Vagina (tissue), 2 donors: ENCODE measurements at regions not wholly inside any gene's neighbourhood (a gene's known extent, or its start where the extent isn't known, plus 50 kb on each side); places are given as distances from the start of the nearest gene placed in this dataset.

Experiments used
- DNase-seq, 2 donors: peaks; one replicate each; pipeline ENCODE4 v3.0.0-alpha.2; 2017; ENCODE audit errors: extremely low spot score in 2 of 2
- H3K27ac ChIP-seq: fragments of 200-600 bp; sonication (generic); one replicate; pipeline ENCODE4 v1.5.1; 2019
- H3K27me3 ChIP-seq: fragments of 200-600 bp; sonication (generic); one replicate; pipeline ENCODE4 v1.5.1; 2019
- H3K36me3 ChIP-seq, 2 donors: fragments of 200-600 bp; sonication (generic); one replicate each; pipeline ENCODE4 v1.5.1; 2017 to 2019
- H3K4me1 ChIP-seq: fragments of 200-600 bp; sonication (generic); one replicate; pipeline ENCODE4 v1.5.1; 2019
- H3K4me3 ChIP-seq, 2 donors: fragments of 200-600 bp; sonication (generic); 1 replicate in 1 of 2; 2 replicates in 1 of 2; pipeline ENCODE4 v1.5.1; 2016 to 2019
- H3K9me3 ChIP-seq: fragments of 200-600 bp; sonication (generic); one replicate; pipeline ENCODE4 v1.5.1; 2019
- POLR2A ChIP-seq, 2 donors: fragments of 450-650 bp; IDR thresholded peaks; one replicate each; pipeline ENCODE4 v1.6.1; 2017; ENCODE audit warnings: antibody characterized with exemption in 2 of 2, mild to moderate bottlenecking in 2 of 2, moderate library complexity in 2 of 2
- POLR2AphosphoS5 ChIP-seq, 2 donors: sonication (generic); formaldehyde crosslinking; IDR thresholded peaks; one replicate each; pipeline ENCODE4 v1.9.0; 2017; ENCODE audit warnings: antibody characterized with exemption in 2 of 2, mild to moderate bottlenecking in 2 of 2, low read depth in 1 of 2; ENCODE audit not compliant: insufficient read depth in 1 of 2
- intact Hi-C: fragments of 100-400 bp; cut with DNase I; formaldehyde crosslinking; loops from one replicate; pipeline ENCODE4 v1.15.1; 2023
- TF ChIP-seq, protein P1 (sequence below), 3 experiments: fragments of 450-650 bp in 2 of 3; fragments of 200-600 bp in 1 of 3; sonication (generic) in 1 of 3; IDR thresholded peaks; one replicate each; pipeline ENCODE4 v1.5.1; 2017 to 2019; ENCODE audit warnings: antibody characterized with exemption in 3 of 3, mild to moderate bottlenecking in 2 of 3, moderate library complexity in 2 of 3

DNA sequence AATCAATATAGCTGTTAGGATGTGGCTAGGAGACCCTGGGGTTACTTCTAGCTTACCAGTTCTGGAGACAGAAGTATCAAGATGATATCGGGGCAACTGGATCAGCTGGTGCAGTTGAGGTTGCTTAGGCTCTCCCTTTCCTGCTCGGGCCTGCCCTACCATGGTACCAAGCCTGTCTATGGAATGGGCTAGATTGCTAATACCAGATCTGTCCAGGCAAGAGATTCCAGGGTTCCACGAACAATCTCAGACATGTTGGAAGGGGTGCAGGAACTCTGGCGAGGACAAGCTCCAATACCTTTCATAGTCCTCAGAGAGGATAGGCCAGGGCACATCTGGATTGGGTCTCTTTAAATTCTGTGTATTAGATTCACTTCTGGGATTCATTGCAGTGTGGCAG, 53.8 kb downstream of the ADM start:
- TF ChIP-seq, protein P1, sequence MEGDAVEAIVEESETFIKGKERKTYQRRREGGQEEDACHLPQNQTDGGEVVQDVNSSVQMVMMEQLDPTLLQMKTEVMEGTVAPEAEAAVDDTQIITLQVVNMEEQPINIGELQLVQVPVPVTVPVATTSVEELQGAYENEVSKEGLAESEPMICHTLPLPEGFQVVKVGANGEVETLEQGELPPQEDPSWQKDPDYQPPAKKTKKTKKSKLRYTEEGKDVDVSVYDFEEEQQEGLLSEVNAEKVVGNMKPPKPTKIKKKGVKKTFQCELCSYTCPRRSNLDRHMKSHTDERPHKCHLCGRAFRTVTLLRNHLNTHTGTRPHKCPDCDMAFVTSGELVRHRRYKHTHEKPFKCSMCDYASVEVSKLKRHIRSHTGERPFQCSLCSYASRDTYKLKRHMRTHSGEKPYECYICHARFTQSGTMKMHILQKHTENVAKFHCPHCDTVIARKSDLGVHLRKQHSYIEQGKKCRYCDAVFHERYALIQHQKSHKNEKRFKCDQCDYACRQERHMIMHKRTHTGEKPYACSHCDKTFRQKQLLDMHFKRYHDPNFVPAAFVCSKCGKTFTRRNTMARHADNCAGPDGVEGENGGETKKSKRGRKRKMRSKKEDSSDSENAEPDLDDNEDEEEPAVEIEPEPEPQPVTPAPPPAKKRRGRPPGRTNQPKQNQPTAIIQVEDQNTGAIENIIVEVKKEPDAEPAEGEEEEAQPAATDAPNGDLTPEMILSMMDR (IDR thresholded peaks at IDR 0.05): no peak
- TF ChIP-seq POLR2AphosphoS5 (IDR thresholded peaks at IDR 0.05; ENCODE audit: insufficient read depth in 1 of 2, low read depth in 1 of 2) (no peak), POLR2A (IDR thresholded peaks at IDR 0.05) (no peak)
- intact Hi-C loops: no loop called here
- H3K9me3 ChIP-seq: no peaks in the 10 kb centered on the region
- no peaks in the 10 kb centered on the region for H3K4me1 ChIP-seq
- no peak for DNase-seq
- H3K27ac ChIP-seq: no peak overlapping the region
- no peaks in the 10 kb centered on the region for H3K27me3 ChIP-seq
- no peak overlapping the region for H3K4me3 ChIP-seq
- H3K36me3 ChIP-seq: no peaks in the 10 kb centered on the region

DNA sequence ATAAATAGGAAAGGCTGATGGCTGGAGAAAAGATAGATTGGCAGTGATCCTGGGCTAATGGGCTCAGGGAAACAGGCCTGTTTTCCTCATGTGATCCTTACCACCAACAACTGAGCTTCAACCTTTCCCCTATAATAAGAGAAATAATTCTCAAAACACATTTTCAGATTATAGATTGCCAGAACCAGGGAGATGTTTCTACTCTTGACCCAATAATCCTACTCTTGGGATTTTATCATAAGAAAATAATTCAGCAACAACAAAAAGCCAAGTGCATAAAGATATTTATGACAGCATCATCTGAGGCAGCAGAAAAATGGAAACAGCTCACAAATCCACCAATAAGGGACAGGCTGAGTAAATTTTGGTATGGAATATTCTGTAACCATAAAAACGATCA, 54.3 kb downstream of the ADM start:
- Histone ChIP-seq H3K27ac (no peak overlapping the region), H3K9me3 (no peaks in the 10 kb centered on the region), H3K27me3 (no peaks in the 10 kb centered on the region), H3K36me3 (no peaks in the 10 kb centered on the region), H3K4me1 (no peaks in the 10 kb centered on the region), H3K4me3 (no peak overlapping the region)
- no peak for DNase-seq
- TF ChIP-seq POLR2AphosphoS5 (IDR thresholded peaks at IDR 0.05; ENCODE audit: insufficient read depth in 1 of 2, low read depth in 1 of 2) (no peak), POLR2A (IDR thresholded peaks at IDR 0.05) (no peak)
- TF ChIP-seq, protein P1 (IDR thresholded peaks at IDR 0.05): no peak
- intact Hi-C loops: no loop called here

DNA sequence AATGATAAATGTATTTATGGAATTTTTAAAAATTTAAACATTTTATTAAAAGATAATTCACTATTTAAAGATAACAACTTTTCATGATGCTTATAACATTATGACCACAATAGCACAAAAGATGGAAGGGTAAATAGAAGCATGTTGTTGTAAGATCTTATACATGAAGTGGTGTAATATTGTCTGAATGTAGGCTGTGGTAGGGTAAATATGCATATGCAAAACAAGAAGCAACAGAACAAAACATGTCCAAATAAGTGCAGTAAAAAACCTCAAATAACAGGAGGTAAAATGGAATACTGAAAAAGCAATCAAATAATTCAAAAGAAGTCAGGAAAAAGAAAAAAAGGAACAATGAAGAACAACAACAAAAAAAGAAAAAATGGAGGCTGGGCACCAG, 56.0 kb downstream of the ADM start:
- TF ChIP-seq POLR2A (IDR thresholded peaks at IDR 0.05) (no peak), POLR2AphosphoS5 (IDR thresholded peaks at IDR 0.05; ENCODE audit: insufficient read depth in 1 of 2, low read depth in 1 of 2) (no peak)
- TF ChIP-seq, protein P1 (IDR thresholded peaks at IDR 0.05): no peak
- H3K4me1 ChIP-seq: no peaks in the 10 kb centered on the region
- no peak overlapping the region for H3K4me3 ChIP-seq
- intact Hi-C loops: no loop called here
- no peaks in the 10 kb centered on the region for H3K27me3 ChIP-seq
- H3K9me3 ChIP-seq: no peaks in the 10 kb centered on the region
- DNase-seq: no peak
- H3K27ac ChIP-seq: no peak overlapping the region
- H3K36me3 ChIP-seq: no peaks in the 10 kb centered on the region

DNA sequence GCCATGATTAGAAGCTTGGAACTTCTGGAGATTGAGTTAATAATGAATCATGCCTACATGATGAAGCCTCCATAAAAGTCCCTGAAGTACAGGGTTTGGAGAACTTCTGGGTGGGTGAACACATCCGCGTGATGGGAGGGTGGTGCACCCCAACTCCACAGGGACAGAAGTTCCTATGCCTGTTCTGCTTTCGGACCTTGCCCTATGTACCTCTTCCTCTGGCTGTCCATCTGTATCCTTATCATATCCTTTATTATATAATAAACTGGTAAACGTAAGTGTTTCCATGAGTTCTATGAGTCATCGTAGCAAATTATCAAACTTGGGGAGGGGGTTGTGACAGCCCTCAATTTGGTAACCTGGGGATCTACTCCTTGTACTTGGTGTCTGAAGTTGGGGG, 60.2 kb downstream of the ADM start:
- Histone ChIP-seq H3K4me3 (no peak overlapping the region), H3K9me3 (no peaks in the 10 kb centered on the region), H3K36me3 (no peaks in the 10 kb centered on the region), H3K27ac (no peak overlapping the region), H3K4me1 (peaks cover 10% of the 10 kb centered on the region), H3K27me3 (no peaks in the 10 kb centered on the region)
- no peak for DNase-seq
- intact Hi-C loops: no loop called here
- TF ChIP-seq, protein P1 (IDR thresholded peaks at IDR 0.05): no peak
- no peak for TF ChIP-seq POLR2AphosphoS5 (IDR thresholded peaks at IDR 0.05; ENCODE audit: insufficient read depth in 1 of 2, low read depth in 1 of 2)
- TF ChIP-seq POLR2A (IDR thresholded peaks at IDR 0.05): no peak

DNA sequence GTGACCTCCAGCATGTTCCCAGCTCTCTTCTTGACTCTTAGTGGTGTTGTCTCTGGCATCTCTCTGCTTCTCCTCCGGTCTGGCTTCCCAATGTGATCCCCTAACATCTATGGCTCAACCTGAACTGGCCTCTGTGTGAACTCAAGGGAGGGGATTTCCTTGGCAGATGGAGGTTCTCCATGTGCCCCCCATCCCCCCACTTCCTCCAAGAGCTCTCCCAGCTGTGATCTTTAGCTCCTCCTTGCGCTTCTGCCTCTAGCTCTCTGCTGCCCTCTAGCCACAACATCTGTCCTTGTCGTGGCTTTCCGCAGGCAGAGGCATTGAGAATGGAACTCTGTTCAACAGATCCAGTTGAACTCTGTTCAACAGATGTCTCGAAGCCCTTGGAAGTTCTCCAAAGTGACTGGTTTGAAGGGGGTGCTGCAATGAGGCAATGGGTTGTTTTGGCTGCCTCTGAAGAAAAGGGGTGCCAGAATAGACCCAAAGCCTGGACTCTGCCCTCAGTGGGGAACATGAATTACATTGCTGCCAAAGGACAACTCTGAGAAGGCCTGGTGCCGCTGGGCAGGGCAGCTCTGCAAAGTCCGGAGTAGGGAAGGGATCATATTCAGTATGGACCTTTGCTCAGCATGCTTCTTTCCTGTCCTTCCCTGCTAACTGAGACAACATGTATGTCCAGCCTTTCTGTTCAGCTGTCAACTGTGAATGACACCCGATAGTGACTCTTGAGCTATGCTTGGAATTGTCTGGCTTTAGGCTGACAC, 61.9 kb downstream of the ADM start:
- H3K4me3 ChIP-seq: no peak overlapping the region
- peak; percentile 91 to 94 for DNase-seq
- H3K36me3 ChIP-seq: no peaks in the 10 kb centered on the region
- H3K4me1 ChIP-seq: peaks cover 10% of the 10 kb centered on the region
- intact Hi-C loops: no loop called here
- H3K9me3 ChIP-seq: no peaks in the 10 kb centered on the region
- TF ChIP-seq, protein P1 (IDR thresholded peaks at IDR 0.05): peak; percentile 12 to 71 (median 45)
- TF ChIP-seq POLR2AphosphoS5 (IDR thresholded peaks at IDR 0.05; ENCODE audit: insufficient read depth in 1 of 2, low read depth in 1 of 2) (peak; percentile 18 to 54), POLR2A (IDR thresholded peaks at IDR 0.05) (no peak)
- no peaks in the 10 kb centered on the region for H3K27me3 ChIP-seq
- H3K27ac ChIP-seq: peak overlapping the region; percentile 4
